ENCODE measurements at regions not wholly inside any gene's neighbourhood (a gene's known extent, or its start where the extent isn't known, plus 50 kb on each side); places are given as distances from the start of the nearest gene placed in this dataset.

- no peaks in the 10 kb centered on the region for H3K9me3 ChIP-seq (ENCODE audit: control insufficient read depth, low read length)
- peak overlapping the region; percentile 68 for H4K8ac ChIP-seq (ENCODE audit: low read length)
- no peak overlapping the region for H3K4me2 ChIP-seq (ENCODE audit: low read length, poor library complexity, severe bottlenecking)
- no peak overlapping the region for H3K23ac ChIP-seq (ENCODE audit: low read length in 2 of 2)
- no peak overlapping the region for H2AFZ ChIP-seq (ENCODE audit: low read depth, low read length)
- no peak for DNase-seq
- no peak overlapping the region for H3K27ac ChIP-seq (ENCODE audit: low read length, poor library complexity, severe bottlenecking)
- no peak overlapping the region for H2BK120ac ChIP-seq (ENCODE audit: low read depth, low read length)
- no peaks in the 10 kb centered on the region for H3K79me1 ChIP-seq (replicated peaks; ENCODE audit: low read length, poor library complexity, severe bottlenecking)
- H3K18ac ChIP-seq (ENCODE audit: low read depth in 1 of 2, low read length in 2 of 2): peak overlapping the region in 1 of 2 experiments; percentile 18
- peak overlapping the region; percentile 15 for H4K91ac ChIP-seq (ENCODE audit: low read length)
- H3K14ac ChIP-seq (ENCODE audit: low read length in 2 of 2): peak overlapping the region in 1 of 2 experiments; percentile 30
- no peaks in the 10 kb centered on the region for H3K36me3 ChIP-seq (ENCODE audit: control insufficient read depth in 1 of 2, insufficient read depth in 2 of 2, low read depth in 1 of 2, low read length in 2 of 2)
- peaks cover 7% of the 10 kb centered on the region for H3K4me1 ChIP-seq (ENCODE audit: control insufficient read depth, insufficient read depth, low read depth, low read length)
- peak overlapping the region; percentile 41 to 70 for H2BK12ac ChIP-seq (ENCODE audit: low read length in 2 of 2)
- H2AK5ac ChIP-seq (ENCODE audit: low read length, severe bottlenecking): no peak overlapping the region
- peak overlapping the region; percentile 43 for H3K9ac ChIP-seq (ENCODE audit: low read length)
- H3K4me3 ChIP-seq (ENCODE audit: insufficient read depth in 1 of 2, low read depth in 1 of 2, low read length in 2 of 2): no peak overlapping the region
- peak overlapping the region; percentile 17 for H2BK15ac ChIP-seq (ENCODE audit: low read depth, poor library complexity, severe bottlenecking)
- no peaks in the 10 kb centered on the region for H3K27me3 ChIP-seq (ENCODE audit: control insufficient read depth in 1 of 2, insufficient read depth in 1 of 2, low read length in 2 of 2)
- WGBS: 90% methylated on average over 19 of the region's 19 CpGs
- peak overlapping the region in 1 of 2 experiments; percentile 71 for H3K4ac ChIP-seq (ENCODE audit: low read depth in 1 of 2, low read length in 2 of 2)
- H2BK5ac ChIP-seq (ENCODE audit: low read depth, low read length, poor library complexity, severe bottlenecking): no peak overlapping the region
These were observed 83.2 kb downstream of the CEBPB start for GRCh38 chr20:50273601-50274491.

GRCh38 chr20:50274570-50275430, 84.2 kb downstream of the CEBPB start:
- Histone ChIP-seq H3K18ac (ENCODE audit: low read depth in 1 of 2, low read length in 2 of 2) (no peak overlapping the region), H3K9ac (ENCODE audit: low read length) (no peak overlapping the region), H3K4me1 (ENCODE audit: control insufficient read depth, insufficient read depth, low read depth, low read length) (peaks cover 8% of the 10 kb centered on the region), H4K8ac (ENCODE audit: low read length) (peak overlapping the region; percentile 60), H3K27me3 (ENCODE audit: control insufficient read depth in 1 of 2, insufficient read depth in 1 of 2, low read length in 2 of 2) (no peaks in the 10 kb centered on the region), H3K27ac (ENCODE audit: low read length, poor library complexity, severe bottlenecking) (no peak overlapping the region), H2BK12ac (ENCODE audit: low read length in 2 of 2) (peak overlapping the region in 1 of 2 experiments; percentile 83), H2BK15ac (ENCODE audit: low read depth, poor library complexity, severe bottlenecking) (no peak overlapping the region), H3K9me3 (ENCODE audit: control insufficient read depth, low read length) (no peaks in the 10 kb centered on the region), H3K23ac (ENCODE audit: low read length in 2 of 2) (no peak overlapping the region), H3K4me3 (ENCODE audit: insufficient read depth in 1 of 2, low read depth in 1 of 2, low read length in 2 of 2) (no peak overlapping the region), H3K14ac (ENCODE audit: low read length in 2 of 2) (peak overlapping the region in 1 of 2 experiments; percentile 26), H3K4ac (ENCODE audit: low read depth in 1 of 2, low read length in 2 of 2) (peak overlapping the region in 1 of 2 experiments; percentile 58), H4K91ac (ENCODE audit: low read length) (no peak overlapping the region), H2AK5ac (ENCODE audit: low read length, severe bottlenecking) (no peak overlapping the region), H2BK120ac (ENCODE audit: low read depth, low read length) (no peak overlapping the region), H2BK5ac (ENCODE audit: low read depth, low read length, poor library complexity, severe bottlenecking) (no peak overlapping the region), H3K4me2 (ENCODE audit: low read length, poor library complexity, severe bottlenecking) (no peak overlapping the region), H2AFZ (ENCODE audit: low read depth, low read length) (no peak overlapping the region), H3K36me3 (ENCODE audit: control insufficient read depth in 1 of 2, insufficient read depth in 2 of 2, low read depth in 1 of 2, low read length in 2 of 2) (no peaks in the 10 kb centered on the region), H3K79me1 (replicated peaks; ENCODE audit: low read length, poor library complexity, severe bottlenecking) (no peaks in the 10 kb centered on the region)
- no peak for DNase-seq
- WGBS: 91% methylated on average over 19 of the region's 21 CpGs

GRCh38 chr20:50276119-50277063, 85.8 kb downstream of the CEBPB start:
- Histone ChIP-seq H2BK15ac (ENCODE audit: low read depth, poor library complexity, severe bottlenecking) (no peak overlapping the region), H3K27ac (ENCODE audit: low read length, poor library complexity, severe bottlenecking) (no peak overlapping the region), H4K8ac (ENCODE audit: low read length) (no peak overlapping the region), H3K18ac (ENCODE audit: low read depth in 1 of 2, low read length in 2 of 2) (no peak overlapping the region), H3K9me3 (ENCODE audit: control insufficient read depth, low read length) (no peaks in the 10 kb centered on the region), H2BK5ac (ENCODE audit: low read depth, low read length, poor library complexity, severe bottlenecking) (no peak overlapping the region), H3K27me3 (ENCODE audit: control insufficient read depth in 1 of 2, insufficient read depth in 1 of 2, low read length in 2 of 2) (no peaks in the 10 kb centered on the region), H3K14ac (ENCODE audit: low read length in 2 of 2) (no peak overlapping the region), H3K4ac (ENCODE audit: low read depth in 1 of 2, low read length in 2 of 2) (peak overlapping the region in 1 of 2 experiments; percentile 24), H3K36me3 (ENCODE audit: control insufficient read depth in 1 of 2, insufficient read depth in 2 of 2, low read depth in 1 of 2, low read length in 2 of 2) (no peaks in the 10 kb centered on the region), H3K23ac (ENCODE audit: low read length in 2 of 2) (no peak overlapping the region), H2BK12ac (ENCODE audit: low read length in 2 of 2) (peak overlapping the region; percentile 28 to 66), H3K4me3 (ENCODE audit: insufficient read depth in 1 of 2, low read depth in 1 of 2, low read length in 2 of 2) (no peak overlapping the region), H3K4me2 (ENCODE audit: low read length, poor library complexity, severe bottlenecking) (no peak overlapping the region), H3K79me1 (replicated peaks; ENCODE audit: low read length, poor library complexity, severe bottlenecking) (no peaks in the 10 kb centered on the region), H2AK5ac (ENCODE audit: low read length, severe bottlenecking) (no peak overlapping the region), H3K9ac (ENCODE audit: low read length) (no peak overlapping the region), H2AFZ (ENCODE audit: low read depth, low read length) (no peak overlapping the region), H2BK120ac (ENCODE audit: low read depth, low read length) (no peak overlapping the region), H3K4me1 (ENCODE audit: control insufficient read depth, insufficient read depth, low read depth, low read length) (peaks cover 8% of the 10 kb centered on the region), H4K91ac (ENCODE audit: low read length) (peak overlapping the region; percentile 28)
- whole genome bisulfite sequencing: 93% methylated on average over 16 of the region's 19 CpGs
- DNase-seq: no peak

All from mesenchymal stem cell (in vitro differentiated cells and primary cell).